HG03469 (cell line): ENCODE measurements at regions not wholly inside any gene's neighbourhood (a gene's known extent, or its start where the extent isn't known, plus 50 kb on each side); places are given as distances from the start of the nearest gene placed in this dataset.
"Not testable (repeated sequence)": the region's sequence is repeated elsewhere in the genome, so short reads cannot be mapped to it uniquely, and the experiment has no call there.

Experiments used
- ATAC-seq: cut with Tn5 transposase; IDR thresholded peaks from one replicate; pipeline ENCODE4 v1.9.1; 2021; ENCODE audit warnings: mild to moderate bottlenecking, moderate library complexity, moderate number of reproducible peaks; ENCODE audit not compliant: unreplicated experiment

DNA sequence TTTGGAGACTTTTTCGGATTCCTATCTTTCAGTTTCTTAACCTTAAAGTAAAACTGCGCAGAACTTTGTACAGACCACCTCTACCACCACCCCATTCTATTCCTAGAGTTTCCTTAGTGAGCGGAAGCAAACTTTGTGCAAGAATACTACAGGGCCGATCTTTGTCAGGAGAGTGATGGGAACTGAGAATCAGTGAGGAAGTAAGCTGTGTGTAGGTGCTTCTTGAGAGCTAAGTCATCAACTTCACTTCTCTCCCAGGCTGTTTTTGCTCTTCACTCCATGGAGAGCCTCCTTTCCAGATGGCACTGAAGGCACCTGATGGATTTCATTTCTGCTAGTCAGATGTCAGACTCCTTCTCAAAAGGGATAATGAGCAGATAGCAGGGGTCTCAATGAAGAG is 127.3 kb downstream of the SPATA31D1 start:
- ATAC-seq: no peak

DNA sequence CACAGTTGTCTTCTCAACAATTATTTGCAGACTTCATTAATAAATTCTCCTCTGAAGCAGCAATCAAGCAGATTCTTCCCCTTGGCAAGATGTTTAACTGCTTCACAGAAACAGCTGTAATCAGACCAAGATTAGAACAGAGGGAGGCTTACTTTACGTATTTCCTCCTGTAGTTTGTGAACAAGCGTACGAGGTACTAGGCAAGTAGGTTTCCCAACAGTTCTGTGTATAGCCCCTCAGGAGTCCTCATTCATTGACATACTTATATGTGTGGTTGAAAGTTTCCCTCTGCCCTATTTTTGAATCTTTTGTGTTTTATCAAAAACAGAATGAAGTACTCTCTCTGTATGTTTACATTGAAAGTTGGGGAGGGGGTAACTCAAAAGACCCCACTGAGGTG is 128.0 kb downstream of the SPATA31D1 start:
- ATAC-seq: no peak

DNA sequence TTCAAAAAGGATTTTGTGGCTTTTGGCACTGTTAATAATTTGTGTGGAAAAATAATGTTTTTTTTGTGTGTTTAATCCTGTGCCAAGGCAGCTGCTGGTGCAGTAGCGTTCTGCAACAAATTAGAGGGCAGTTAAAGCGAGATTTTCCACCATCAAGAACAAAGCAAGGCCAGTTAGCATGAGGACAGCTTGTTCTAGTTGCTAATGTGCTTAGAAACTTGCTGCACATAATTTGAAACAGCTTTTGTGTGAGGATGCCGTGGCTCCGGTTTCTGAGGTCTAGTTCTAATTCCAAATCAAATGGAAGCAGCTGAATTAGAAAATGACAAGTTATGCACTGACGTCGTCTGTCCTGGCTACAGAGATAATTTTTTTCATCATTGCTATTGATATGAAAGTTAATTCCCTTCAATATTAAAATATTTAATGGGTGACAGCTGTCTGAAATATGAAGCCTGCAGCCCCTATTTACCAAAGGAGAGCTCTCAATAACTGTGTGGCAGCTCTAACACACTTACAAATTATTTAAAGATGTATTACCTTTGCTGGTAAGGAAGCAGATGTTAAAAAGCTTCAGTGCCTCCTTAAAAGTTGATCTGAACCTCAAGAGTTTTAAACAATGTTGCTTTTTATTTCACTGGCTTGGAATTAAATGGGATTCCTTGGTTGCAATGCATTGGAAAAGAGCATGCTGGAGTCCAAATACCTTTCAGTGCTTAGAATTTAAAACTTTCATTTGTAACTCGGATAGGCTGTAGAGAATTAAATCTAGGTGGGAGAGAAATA is 128.6 kb downstream of the SPATA31D1 start:
- ATAC-seq: no peak

DNA sequence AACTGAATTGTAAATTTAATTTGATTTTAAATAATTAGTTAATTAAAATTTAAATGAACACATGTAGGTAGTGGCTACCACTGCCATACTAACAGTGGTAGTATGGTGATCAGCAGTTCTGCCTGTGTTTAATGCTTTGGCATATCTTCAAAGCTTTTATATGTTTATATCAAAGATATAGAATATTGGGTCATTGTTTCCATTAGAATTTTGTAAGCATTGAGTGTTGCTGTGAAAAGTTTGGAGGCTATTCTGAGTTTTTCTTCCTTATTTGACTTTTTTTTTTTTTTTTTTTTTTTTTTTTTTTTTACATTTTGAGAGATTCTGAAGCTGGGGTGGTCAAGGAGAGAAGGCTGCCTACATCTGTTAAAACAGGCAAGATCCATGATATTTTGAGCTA is 134.2 kb downstream of the SPATA31D1 start:
- ATAC-seq: no peak

DNA sequence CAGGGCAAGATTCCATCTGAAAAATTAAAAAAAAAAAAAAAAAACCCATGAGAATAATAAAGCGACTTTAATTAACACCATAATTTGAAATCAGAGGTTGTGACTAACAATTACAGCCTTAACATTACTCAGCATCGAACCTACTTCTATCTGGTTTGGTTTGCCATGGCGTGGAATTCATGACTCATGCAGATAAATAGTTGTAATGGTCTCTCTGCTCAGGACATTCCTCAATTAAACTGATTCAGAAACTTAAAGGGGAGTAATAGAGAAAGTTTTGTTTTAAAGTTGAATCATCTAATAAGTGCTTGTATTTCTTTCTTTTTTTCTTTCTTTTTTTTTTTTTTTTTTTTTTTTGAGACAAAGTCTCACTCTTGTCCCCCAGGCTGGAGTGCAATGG is 135.5 kb downstream of the SPATA31D1 start:
- no peak for ATAC-seq

DNA sequence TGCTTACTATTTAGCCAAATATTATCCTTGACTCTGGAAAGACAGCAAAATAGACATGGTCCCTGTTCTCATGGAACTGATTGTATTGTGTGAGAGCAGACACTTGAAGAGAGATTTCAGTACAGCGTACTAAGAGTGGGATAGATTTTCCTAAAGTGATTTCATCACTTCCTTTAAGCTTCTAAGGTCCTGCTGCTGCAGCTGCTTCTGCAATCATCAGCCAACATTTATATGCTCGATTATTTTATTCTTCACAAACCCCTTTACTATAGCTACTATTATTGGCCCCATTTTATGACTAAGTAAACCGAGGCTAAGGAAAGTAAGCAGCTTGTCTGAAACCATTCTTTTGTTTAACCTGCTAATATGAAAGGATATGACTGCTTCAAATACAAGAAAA is 137.7 kb downstream of the SPATA31D1 start:
- ATAC-seq: no peak

DNA sequence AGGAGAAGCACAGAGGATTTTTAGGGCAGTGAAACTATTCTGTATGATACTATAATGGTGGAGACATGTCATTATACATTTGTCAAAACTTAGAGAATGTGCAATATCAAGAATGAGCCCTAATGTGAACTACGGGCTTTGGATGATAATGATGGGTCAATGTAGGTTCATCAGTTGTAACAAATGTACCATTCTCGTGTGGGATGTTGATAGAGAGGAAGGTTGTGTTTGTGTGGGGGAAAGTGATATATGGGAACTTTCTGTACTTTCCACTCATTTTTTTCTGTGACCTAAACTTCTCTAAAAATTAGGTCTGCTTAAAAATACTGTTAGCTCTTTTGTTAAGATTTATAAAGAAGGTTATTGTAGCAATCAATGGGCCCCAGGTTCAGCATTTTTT is 138.9 kb downstream of the SPATA31D1 start:
- ATAC-seq: no peak

DNA sequence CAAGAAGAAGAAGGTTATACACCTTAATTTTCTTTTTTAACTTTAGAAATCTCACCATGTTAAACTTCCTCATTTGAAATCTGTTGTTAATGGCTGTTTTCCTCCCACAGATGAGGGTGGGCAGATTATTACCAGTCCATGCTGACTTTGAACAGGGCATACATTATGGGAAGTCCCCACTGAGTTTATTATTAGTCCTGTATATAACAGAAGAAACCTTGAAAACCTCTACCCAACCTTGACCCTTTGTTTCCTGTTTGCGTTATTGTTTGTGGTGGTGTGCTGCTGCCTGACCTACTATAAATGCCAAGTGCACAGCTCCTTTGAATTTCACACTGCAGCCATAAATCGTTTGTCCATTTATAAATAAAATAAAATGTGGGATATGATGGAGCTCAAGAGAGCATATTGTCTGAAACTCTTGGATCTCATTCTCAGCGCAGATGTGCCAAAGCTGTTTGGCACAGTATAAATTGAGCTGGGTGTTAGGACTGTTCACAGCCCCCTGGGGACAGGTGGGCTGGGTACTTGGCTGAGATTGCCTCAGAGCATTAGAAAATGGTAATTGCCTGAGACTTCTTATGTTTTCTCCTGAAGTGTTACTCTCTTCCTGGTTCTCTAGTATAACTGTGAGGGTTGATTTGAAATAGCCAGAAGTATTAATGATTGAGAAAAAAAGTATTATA is 139.6 kb downstream of the SPATA31D1 start:
- ATAC-seq: peak; percentile 85

DNA sequence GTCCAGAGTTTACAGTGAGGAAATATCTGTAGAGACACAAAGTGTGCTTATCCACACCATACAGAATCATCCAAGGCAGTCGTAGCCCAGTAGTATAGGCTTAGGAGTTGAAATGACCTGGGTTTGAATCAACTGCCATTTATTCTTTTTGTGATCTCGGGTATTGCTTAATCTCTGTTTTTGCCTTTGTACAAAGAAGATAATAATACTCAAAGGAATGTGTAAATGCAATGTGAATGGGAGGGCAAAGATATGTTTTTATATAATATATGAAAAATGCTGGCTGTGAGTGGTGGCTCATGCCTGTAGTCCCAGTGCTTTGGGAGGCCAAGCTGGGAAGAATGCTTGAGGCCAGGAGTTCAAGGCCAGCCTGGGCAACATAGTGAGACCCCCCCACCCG is 141.1 kb downstream of the SPATA31D1 start:
- no peak for ATAC-seq

DNA sequence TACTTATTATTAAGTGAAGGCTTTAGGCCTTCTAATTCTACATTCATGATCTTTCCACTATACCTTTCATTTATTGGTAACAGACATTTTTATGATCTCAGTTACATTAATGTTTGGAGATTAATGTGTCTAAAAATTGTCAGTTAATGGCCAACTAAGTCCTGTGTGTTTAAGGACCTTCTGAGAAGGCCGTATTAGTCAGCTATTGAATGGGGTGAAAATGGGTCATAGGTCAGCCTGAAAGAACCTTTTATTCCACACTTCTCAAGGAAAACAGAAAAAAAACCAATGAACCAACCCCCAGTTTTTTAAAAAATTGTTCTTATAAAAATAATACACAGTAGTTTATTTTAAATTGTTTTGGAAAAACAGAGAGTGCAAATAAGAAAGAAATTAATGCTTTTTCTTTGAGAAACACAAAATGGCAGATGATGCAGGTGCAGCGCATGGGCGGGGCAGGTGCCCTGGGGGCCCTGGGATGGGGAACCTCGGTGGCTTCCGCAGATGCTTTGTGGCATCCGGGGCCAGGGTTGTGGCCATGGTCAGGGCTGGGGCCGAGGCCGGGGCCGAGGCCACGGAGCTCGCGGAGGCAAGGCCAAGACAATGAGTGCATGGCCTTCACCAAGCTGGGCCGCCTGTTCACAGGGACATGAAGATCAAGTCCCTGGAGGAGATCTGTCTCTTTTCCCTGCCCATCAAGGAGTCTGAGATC is 141.9 kb downstream of the SPATA31D1 start:
- no peak for ATAC-seq

DNA sequence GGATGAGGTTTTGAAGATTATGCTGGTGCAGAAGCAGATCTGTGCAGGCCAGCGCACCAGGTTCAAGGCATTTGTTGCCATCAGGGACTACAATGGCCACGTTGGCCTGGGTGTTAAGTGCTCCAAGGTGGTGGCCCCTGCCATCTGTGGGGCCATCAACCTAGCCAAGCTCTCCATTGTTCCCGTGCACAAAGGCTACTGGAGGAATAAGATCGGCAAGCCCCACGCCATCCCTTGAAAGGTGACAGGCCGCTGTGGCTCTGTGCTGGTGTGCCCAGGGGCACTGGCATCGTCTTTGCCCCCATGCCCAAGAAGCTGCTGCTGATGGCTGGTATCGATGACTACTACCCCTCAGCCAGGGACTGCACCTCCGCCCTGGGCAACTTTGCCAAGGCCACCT is 142.5 kb downstream of the SPATA31D1 start:
- ATAC-seq: no peak

DNA sequence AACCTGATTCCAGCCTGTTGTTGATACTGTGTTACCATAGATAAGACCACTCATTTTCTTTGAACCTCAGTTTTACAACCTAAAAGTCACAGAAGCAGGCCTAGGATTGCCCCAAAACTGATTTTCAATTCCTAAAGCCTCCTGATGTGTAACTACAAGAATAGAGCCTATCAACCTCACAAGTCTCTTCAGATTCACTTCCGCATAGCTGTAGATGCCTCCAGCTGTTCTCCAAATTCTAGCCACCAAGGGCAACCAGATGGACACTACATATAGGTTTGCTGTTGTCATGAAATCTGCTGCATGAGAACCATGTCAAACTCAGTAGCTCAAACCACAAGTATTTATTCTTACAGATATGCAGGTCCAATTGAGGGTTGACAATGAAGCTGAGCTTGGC is 143.5 kb downstream of the SPATA31D1 start:
- ATAC-seq: no peak

DNA sequence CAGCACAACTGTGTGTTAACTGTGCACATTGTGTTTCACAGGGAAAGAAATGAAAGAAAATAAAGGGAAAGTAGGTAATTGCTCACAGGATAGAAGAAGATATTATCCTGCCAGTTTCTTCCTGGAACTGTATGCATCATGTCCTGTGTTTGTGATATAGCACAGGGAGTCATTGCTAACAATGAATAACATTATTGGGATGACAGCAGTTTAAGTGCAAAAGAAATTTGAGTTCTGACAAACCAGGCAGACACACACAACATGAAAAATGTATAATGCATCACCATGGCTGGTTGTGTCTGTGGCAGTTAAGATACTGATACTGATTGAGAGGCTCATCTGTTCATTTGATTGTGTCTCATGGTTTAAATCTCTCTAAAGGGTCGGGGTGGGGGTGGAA is 145.4 kb downstream of the SPATA31D1 start:
- no peak for ATAC-seq

DNA sequence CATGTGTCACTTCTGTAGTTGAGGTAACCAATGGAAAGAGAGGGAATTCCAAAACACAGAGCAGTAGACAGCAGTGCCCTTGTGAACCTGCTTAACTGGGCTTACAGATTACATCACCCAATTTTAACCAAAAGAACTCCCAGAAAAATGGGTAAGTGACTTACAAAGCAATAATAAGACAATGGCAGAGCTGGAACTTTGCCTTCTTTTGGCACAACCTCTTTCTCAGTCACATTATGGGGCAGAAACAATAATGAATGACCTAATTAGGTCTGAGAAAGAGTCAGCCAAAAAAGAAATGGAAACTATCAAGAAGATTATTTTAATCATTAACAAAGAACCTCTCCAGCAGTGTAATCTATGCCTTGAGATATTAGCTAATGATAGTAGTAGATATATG is 146.5 kb downstream of the SPATA31D1 start:
- no peak for ATAC-seq

DNA sequence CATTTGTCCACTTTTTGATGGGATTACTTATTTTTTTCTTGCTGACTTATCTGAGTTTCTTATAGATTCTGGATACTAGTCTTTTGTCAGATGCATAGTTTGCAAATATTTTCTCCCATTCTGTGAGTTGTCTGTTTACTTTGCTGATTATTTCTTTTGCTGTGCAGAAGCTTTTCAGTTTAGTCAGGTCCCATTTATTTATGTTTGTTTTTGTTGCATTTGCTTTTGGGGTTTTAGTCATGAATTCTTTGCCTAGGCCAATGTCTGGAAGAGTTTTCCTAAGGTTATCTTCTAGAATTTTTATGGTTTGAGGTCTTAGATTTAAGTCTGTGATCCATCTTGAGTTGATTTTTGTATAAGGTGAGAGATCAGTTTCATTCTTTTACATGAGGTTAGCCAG is 149.5 kb downstream of the SPATA31D1 start:
- ATAC-seq: not testable (repeated sequence)

DNA sequence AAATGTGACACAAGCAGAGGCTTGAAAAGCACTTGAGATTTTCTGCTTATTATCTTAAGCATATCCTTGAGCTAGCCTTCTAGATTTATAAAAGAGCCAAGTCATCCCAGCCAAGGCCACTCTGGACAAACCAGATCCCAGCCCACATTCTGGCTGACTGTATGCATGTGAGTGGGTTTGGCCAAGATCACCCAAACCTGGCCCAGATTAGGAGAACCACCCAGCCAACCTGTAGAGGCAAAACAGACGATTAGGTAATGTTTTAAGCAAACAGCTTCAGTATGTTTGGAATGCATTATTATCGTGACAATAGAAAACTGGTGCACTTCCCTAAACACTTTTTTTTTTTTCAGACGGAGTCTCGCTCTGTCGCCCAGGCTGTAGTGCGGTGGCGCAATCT is 151.9 kb downstream of the SPATA31D1 start:
- no peak for ATAC-seq

DNA sequence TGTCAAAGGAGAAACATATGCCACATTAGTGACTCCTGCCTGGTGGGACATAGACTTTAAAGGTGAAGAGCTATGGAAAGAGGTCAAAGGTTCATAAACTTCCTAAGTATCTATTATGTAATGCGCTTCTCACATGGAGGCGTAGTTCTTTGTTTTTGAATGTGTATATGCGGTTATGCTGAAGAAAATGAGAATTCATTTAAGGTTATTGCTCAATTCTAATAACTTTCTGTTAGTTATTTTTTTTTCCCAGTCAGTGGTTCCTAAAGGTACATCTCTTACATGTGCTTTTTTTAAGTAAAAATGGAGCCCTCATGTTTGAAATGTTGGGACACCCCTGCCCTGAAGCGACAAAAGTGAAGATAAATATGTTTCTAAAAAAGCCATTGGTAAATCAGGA is 156.2 kb downstream of the SPATA31D1 start:
- ATAC-seq: no peak

DNA sequence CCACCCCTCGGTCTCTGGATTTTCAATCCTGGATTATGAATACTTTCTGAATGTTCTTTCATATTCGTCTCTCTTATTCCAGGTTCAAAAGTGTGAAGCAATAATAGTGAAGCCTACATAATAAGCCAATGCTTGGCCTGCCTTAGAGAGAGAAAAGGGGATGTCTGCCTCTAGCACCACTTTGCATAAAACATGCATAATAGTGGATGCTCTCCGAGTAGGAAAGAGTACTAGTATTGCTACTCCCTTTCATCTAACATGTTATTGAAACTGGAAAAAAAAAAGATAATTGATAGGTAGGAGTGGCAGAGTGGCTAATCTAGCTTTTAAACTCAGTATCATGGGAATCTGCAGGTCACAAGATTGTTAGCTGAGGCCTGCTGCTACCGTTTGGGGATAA is 158.1 kb downstream of the SPATA31D1 start:
- ATAC-seq: no peak

DNA sequence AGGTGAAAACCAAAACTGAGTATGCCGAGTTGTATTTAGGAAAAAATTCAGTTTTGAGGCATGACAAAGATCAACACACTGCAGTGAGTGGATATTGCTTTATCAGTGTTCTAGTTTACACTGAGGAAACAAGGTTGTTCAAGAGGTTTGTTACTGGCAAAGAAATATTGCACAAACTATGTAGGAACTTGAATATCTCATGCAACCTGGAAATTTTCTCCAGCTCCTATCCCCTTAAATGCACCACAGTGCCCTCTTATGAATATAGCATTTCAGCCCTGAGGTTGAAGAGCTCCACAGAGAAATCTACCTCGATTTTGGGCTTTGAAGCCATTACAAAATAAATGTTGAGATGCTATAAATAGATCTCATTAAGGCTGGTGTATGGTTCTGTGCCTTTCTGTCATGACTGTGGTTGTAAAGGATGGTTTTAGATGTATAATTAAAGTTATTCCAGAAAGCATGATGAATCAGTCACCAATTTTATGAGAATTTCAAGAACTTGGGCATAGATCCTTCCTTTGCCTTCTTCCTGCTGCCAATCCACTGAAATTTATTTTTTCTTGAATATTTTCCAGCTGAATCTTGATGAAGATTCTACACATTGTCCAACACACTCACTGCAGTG is 159.3 kb downstream of the SPATA31D1 start:
- no peak for ATAC-seq

DNA sequence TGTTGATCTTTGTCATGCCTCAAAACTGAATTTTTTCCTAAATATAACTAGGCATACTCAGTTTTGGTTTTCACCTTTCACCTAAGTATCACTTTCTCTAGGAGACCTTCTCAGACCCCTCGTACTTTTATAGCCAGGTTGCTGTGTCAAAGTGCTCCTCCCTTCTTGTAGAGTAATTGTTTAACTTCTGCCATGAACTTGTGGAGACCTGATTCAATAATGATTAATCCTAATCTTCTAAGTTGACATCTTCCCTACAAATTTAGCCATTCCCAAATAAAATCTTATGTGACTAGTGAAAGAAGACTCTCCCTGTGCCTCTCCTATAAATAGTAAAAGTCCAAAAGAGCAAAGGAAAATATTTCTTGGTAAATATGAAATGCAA is 159.8 kb downstream of the SPATA31D1 start:
- ATAC-seq: no peak

DNA sequence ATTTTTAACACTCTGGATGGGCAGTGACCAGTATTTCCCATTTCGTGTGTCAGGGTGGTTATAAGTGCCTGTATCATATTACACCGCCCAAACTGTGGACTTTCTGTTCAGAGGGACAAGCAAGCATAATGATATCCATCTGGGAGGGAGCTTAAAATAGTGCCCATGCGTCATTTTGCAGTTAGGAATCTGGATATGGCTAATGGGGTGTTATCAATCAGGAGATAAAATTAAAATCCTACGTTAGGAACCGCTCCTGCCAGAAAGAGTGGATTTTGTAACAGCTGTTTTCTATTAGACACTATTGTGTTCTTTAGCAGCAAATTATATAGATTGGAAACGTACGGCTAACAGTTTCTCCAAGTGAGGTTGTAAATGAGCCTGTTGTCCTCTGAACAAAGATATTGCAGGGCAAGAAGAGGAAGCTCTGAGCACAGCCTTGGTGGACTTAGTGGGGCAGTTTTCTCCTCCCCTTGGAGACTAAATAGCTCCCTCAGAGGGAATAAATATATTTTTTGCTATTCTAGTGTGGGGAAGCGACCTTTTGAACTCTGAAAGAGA is 160.4 kb downstream of the SPATA31D1 start:
- no peak for ATAC-seq
